GM18861 (cell line): ENCODE measurements at regions not wholly inside any gene's neighbourhood (a gene's known extent, or its start where the extent isn't known, plus 50 kb on each side); places are given as distances from the start of the nearest gene placed in this dataset.

ENCODE experiments used
- ATAC-seq: cut with Tn5 transposase; IDR thresholded peaks from one replicate; pipeline ENCODE4 v1.9.1; 2021; ENCODE audit not compliant: unreplicated experiment

DNA sequence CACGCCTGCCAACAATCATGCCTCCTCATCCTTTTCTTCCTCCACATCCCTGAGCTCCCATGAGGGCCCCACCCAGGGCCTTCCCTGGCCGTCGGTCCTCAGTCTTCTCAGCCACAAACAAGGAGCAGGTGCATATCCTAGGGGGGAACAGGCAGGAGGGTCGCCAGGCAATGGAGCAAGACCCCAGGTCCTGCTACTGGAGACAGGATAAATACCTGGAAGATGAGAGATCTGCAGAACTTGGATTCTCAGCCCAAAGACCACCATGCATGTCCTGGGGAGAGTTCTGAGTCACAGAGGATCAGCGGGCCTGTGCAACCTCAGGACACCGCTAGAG lies 344.7 kb upstream of the TSHZ3 start:
- ATAC-seq, result no peak

DNA sequence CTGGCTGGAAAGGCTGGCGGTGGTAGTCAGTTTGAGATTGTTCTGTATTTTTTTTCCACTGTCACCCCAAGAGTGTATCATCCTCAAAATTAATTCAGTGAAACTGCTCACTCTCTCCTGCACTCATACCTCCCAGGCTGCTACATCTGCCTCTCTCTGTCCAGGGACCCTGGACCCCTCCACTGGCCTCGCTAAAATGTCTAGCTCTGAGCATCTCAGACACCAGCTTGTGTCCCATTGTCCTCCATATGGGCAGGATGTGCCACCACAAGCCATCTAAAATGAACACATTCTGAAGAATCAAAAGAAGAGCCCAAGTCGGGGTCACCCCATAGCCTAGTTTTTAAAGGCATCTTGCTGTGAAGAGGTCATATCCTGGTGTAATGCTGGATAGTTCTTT lies 345.5 kb upstream of the TSHZ3 start:
- ATAC-seq, result no peak

DNA sequence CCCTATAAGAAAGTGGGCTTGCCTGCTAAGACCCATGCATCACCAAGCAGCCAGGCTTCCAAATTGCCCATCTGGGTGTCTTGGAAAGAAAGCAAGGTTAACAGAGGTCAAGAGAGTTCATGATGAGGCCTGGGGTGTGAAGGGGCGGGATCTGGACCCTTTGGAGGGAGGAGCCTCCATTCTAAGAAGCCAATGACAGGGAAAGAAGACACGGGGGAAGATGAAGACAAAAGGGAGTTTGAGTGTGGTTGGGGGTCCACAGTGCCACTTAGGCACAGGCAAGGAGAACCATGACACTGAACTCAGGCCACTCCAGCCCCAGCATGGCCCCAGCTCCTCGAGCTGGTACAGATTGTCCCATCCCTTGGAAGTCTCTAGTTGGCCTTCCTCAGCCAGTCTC lies 350.2 kb upstream of the TSHZ3 start:
- ATAC-seq, result no peak

DNA sequence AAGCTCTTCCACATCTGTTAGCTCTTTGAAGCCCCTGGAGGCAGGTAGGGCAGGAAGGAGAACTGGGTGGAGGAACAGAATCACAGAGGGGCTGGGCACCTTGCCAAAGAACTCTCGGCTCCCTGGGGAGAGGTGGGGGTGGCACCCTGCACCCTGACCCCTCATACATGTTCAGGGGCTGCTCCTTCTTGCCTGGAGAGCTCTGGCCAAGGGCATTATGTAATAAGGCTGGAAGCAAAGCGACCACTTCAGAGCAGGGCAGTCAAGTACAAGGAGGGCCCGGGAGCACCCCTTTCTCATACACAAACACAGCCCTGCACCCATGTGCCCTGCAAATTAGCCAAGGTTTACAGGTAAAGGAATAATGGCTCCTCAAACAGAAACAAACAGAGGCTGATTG lies 351.9 kb upstream of the TSHZ3 start:
- no peak for ATAC-seq

DNA sequence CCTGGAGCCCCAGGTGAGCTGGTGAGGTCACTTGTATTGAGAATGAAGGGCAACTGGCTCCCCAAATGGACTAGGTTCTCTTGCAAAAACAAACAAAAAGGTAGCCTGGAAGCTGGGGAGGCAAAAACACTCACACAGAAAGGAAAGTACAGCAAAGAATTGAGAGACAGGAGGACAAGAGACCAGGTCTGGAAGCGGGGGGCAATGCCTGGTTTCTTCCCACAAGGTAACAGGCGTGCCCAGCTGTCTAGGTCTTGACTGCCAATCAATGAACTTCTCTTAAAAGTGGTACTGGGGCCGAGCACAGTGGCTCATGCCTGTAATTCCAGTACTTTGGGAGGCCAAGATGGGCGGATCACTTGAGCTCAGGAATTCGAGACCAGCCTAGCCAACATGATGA lies 356.4 kb upstream of the TSHZ3 start:
- ATAC-seq, result no peak

DNA sequence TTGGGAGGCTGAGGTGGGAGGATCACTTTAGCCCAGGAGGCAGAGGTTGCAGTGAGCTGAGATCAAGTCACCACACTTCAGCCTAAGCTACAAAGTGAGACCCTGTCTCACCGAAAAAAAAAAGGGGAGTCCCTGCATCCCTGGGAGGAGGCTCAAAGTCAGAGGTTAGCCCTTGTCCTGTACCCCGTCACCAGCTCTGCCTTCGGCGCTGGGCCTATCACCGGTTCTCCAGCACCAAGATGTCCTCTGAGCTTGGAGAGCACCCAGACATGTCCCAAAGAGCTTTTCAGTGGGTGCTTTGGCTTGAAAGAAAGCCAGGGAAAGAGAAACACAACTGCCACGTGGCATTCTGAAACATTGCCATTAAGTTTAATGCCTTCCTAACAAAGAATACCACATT lies 356.9 kb upstream of the TSHZ3 start:
- ATAC-seq, result no peak

DNA sequence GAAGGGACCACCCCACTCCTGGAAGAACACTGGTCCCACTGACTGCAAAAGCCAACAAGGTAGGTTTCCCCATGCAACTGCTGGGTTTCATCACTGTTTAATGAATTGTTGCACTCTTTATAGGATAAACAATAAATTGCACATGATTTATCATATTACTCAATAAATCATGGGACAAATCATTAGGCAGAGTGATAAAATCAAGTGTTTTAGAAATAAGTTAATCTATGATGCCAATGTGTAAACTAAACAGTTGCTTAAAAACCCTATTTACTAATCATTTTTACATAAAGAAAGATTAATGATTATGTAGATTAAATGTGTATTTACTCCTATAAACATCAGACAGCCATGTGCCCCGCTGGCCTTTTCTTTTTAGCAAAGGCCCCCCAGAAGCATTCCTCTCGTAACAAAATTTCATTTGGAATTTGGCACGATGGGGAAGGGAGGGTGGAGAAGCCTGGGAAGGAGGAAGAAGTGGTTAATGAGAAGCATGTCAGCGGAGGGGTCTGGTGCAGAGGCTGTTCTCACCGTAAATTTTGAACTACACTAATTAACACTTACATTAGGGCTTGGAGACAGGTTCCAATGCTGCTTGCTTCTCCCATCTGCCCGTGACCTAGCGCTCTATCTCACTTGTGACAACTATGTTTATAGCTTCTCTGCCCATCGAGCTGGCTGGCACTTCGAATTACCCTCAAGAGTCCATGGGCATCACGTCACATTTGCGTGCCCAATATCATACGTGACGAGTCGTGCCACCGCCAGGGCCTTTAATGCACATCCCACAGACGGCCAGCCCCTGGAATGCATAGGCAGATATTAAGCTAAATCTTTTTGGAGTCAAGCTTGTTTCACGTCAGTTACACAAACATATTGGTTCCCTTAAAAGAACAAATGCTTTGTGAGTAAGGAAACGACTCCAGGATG lies 357.7 kb upstream of the TSHZ3 start:
- no peak for ATAC-seq

DNA sequence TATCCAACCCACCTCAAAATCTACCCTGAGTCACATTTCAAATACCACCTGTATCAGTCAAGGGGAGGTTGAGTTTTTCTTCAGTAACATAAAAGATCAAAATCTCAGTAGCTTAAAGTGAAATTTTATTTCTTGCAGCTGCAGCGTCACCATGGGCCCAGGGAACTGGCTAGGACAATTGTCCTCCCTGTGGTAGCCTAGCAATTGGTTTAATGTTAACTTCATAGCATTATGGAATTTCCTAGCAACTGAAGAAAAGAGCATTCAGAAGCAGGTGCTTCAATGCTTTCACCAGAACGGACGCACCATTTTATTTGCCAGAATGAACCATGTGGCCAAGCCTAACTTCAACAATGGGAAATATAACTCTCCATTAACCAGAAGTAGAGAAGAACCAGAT lies 359.3 kb upstream of the TSHZ3 start:
- no peak for ATAC-seq

DNA sequence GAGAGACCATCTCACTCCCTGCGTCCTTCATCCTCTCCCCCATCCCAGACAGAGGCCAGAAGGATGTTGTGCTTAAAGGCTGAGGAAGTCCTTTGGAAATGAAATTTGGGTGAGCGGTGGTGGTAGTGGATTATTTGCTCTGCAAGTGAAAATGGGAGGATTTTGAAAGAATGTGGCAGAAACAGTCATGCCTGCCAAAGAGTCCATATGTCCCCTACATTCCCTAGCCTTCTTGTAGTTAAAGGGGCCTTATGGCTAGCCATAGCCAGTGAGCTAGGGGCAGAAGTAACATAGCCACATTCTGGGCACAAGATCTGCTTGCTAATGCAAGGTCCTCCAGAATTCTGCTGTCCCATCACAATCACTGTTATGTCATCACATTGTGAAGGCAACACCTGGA lies 360.2 kb upstream of the TSHZ3 start:
- ATAC-seq, result no peak

DNA sequence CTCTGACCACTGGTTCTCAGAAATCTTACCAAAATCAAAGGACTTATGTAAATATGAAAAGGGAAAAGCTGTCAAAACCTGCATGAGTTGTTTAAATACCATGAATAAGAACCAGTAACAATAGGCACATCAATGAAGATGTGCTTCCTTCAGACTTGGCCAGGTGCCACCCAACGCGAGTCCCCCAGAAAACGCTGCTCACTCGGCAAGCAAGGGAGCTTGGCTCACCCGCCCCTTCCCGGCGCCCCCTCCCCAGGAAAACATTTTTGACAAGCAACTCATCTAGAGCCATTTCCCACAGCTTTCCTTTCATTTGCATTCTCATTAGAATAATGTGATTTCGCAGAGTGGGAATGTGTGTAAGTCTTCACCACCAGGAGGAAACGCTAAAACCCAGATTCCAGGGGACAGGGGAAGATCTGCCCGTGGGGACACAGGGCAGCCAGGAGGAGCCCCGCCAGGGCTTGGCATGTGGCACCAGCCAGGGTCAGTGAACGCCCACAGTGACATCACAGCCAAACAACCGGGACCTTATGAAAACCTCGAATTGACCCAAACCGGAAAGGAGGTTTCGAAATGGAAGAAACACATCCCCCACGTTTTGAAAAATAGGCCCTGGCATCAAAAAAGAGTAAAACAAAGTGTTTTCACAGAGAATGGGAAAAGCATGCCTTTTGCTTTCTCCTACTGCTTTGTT lies 366.2 kb upstream of the TSHZ3 start:
- ATAC-seq, result no peak

DNA sequence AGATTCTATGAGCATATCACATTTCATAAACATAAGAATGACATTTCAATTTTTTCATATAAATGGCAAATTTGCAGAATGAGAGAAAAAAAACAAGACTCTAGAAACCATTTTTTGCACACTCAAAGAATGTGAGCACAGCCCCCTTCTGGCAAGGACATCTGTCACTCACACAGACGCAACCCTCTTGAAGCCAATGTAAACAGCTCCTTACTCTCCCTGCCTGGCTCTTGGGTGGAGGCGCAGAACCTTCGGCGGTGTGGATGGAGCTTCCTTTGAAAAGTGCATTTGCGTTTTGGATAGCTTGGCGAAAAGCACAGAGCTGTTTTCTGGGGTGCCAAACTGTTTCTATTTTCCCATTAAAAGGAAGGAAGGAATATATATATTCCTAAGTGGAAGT lies 367.6 kb upstream of the TSHZ3 start:
- no peak for ATAC-seq

DNA sequence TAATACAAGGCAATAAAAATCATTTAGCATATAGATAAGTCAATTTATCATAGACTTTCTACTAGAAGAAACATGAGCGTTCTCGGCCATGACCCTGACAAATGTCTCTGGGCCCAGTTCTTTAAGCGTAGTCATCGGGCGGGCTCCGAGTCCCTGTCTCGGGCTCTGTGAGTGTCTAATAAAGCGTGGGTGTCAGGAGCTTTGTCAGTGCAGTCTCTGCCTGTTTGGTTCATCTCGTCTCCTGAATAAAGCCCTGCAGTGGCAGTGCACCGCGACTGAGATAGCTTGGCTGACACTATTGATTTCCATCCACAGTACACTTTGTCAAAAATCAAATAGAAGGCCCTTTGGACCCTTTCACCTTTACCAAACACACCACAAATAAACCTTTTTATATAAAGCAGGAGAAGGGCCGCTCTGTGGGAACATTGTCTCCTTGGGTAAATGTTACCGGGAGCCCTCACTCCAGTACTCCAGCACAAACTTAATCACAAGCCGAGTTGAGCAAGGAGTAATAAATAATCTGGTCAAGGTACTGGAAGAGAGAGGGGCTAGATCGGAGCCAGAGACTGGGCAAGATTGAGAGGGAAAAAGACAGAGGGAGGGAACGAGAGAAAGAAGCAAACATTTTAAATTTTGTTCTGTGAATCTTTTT lies 368.2 kb upstream of the TSHZ3 start:
- no peak for ATAC-seq

DNA sequence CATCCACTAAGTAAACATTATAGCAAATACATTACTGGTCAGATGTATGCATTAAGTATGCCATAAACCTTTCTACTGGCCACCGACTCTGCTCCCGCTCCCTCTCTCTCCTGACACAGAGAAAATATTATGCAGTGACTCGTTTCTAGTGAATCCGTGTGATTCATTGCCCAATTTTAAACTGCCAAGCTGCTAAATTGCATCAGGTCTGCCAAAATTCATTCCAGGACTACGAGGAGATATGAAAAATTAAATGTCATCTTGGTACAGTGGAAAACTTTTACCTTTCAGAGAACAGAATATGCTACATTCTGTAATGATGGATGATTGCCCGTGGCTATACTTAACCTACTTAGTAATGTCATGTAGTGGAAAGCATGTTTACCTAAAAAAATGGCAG lies 368.8 kb upstream of the TSHZ3 start:
- ATAC-seq, result no peak

DNA sequence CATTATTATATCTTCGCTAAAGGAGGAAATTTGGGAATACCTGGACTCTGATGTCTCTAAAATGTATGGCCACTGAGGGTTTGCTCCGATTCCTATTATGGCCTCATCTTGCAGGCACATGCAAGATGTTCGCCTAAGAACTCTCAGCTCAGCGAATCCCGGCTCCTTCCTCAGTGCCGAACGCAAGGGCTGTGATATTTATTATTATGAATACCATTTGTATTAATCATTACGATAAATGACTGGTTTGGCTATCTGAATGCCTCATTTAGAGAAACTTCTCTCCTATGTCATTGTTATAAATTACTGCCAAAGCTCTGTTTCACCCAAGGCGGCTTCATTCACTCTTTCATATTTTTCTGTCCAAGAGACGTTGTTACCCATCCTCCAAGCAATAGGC lies 369.7 kb upstream of the TSHZ3 start:
- no peak for ATAC-seq

DNA sequence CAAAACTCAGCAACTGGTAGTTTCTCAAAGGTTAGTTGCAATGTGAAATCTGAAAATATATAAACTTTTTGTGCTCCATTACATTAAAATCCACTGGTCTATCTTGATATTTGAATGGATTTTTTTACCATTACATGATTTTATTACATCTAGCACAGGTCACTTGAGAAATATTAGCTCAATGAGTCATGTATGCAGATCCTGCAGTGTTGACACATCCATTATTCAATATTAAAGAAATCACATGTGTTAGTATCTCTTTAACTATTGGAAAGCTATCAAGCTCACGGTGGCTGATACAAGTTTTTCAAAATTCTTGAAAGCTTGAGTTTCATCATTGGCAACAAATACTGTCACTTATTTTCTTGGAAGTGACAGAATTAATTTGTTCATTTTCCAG lies 373.9 kb upstream of the TSHZ3 start:
- no peak for ATAC-seq

DNA sequence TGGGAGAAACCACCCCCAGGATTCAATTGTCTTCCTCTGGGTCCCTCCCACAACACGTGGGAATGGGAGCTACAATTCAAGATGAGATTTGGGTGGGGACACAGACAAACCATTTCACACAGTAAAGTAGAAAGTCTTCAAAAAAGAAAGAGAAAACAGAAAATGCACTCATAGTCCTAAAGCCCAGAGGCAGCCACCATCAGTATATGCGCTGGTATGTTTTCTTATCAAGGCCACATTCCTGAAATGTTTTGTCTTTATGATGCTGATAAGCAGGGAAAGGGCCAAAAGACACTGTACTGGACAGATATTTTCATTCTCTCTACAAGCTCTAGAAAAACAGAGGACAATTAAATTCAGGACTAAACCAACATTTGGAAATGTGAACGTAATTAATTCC lies 375.8 kb upstream of the TSHZ3 start:
- no peak for ATAC-seq

DNA sequence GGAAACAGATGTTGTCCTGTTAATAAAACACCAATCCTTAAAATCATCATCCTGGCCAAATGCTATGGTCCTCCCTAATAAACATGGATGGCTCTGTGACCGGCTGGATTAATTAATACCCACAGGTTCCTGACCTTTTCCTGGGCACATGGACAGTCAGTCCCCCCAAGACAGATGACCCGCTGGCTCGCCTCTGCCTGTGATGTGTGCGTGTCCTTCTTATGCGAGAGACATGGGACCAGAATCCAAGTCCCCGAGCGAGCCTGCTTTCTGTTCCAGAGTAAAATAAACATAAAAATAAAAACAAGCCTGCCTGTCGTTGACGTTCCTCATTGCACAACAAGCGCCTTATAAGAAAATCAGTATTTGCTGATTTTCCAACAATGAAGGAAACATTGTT lies 378.3 kb upstream of the TSHZ3 start:
- no peak for ATAC-seq

DNA sequence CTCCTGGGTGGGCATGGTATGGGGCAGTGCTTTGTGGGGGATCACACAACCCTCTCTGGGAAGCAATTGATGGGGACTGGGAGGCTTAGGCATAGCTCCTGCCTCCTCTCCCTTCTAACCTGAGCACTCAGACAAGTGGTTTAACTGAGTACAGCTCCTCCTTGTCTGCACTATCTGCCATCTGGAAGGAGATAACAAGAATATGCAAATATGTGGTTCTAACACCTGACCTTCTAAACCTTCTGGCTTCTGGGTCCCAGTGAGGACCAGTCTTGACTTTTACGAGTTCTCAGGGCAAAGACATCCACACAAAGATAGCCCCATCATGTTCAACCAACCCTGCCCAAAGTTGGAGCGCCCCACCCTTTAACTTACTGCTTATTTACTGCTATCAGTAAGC lies 381.0 kb upstream of the TSHZ3 start:
- ATAC-seq, result no peak

DNA sequence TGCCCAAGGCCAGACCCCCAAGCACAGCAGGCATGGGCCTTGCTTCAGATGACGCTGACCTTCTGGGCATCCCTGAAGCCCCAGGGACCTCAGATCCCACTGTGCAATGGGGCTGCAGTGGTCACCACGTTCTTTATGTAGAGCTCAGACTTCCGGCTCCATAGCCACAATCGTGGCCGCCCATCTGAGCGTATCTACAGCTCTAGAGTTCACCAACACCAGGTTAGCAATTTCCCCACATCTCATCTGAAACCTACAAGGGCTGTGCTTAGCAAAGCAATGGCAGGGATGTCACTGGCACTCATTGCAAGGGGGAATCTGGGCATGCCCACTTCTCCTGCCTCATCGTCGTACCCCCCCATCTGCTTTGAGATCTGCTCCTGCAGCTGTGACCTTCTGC lies 384.4 kb upstream of the TSHZ3 start:
- ATAC-seq, result no peak

DNA sequence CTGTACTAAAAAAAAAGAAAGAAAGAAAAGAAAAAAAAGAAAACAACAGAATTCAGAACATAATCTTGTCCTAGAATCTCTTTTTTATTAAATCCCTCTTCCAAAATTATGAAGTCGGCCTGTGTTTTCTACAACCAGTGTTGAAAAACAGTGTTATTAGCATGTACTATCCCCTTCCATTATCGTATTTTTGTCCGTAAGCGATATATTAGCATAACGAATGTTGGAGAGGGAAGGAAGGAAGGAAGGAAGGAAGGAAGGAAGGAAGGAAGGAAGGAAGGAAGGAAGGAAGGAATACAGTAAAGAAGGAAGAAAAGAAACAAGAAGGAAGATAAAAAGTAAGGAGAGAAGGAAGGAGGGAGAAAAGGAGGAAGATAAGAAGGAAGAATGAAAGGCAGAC lies 393.0 kb upstream of the TSHZ3 start:
- ATAC-seq, result no peak

DNA sequence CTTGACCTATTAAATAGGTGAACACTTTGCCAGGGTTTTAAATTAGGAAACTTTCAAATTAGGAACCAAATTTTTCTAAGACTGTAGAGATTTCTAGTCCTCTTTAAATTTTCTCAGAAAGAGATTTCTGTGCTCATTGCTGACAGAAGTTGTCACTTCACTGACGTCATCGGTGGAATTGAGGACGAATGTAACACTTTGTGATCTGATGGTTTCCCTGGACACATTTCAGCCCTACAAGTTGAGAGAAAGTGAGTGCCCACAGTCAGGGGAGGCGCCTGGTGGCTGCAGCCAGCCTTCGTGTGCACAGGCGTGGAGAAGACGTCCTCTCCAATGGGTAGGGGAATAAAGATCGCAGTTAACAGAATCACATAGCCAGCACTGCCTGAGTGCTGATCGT lies 396.5 kb upstream of the TSHZ3 start:
- ATAC-seq, result no peak

DNA sequence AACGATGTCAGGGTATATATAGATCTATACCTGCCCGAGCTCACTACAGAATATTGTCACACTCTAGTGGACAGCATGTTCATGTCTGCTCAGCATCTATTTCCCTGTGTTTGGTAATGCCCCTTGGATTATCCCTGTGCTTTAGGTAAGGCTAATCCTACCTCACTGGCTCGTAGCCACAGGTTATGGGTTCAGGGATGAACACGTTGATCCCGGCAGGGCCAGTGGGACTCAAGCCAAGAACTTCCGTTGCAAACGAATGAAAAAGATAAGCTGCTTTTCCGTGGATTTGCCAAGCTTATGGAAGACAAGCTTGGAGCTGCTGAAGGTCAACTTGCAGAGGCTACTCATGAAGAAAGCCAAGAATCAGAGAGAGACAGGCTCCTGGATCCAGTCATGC lies 400.0 kb upstream of the TSHZ3 start:
- ATAC-seq, result no peak
